ENCODE measurements at regions not wholly inside any gene's neighbourhood (a gene's known extent, or its start where the extent isn't known, plus 50 kb on each side); places are given as distances from the start of the nearest gene placed in this dataset.

GRCh38 chr3:5917932-5918331 lies 730.4 kb downstream of the EDEM1 start:
- TF ChIP-seq POLR2A (IDR thresholded peaks at IDR 0.05): no peak
- no peak for TF ChIP-seq CTCF (IDR thresholded peaks at IDR 0.05)
- TF ChIP-seq POLR2AphosphoS5 (IDR thresholded peaks at IDR 0.05): no peak
